ENCODE measurements at regions not wholly inside any gene's neighbourhood (a gene's known extent, or its start where the extent isn't known, plus 50 kb on each side); places are given as distances from the start of the nearest gene placed in this dataset.

- no peak overlapping the region for H3K4me3 Mint-ChIP-seq
- no peak overlapping the region for H3K27ac Mint-ChIP-seq
- DNase-seq, result no peak
- CTCF ChIA-PET, result no interaction called here
- H3K9me3 Mint-ChIP-seq (ENCODE audit: low read depth), result peaks cover 5% of the 10 kb centered on the region
- H3K27me3 Mint-ChIP-seq, result no peaks in the 10 kb centered on the region
- ATAC-seq, result no peak
- no peaks in the 10 kb centered on the region for H3K36me3 Mint-ChIP-seq
- H3K4me1 Mint-ChIP-seq, result no peaks in the 10 kb centered on the region
These were observed 105.8 kb upstream of the UNC13C start for GRCh38 chr15:53872410-53872809.

GRCh38 chr15:53869806-53870073, 108.5 kb upstream of the UNC13C start:
- Mint-ChIP-seq H3K27me3 (no peaks in the 10 kb centered on the region), H3K27ac (no peak overlapping the region), H3K4me3 (no peak overlapping the region), H3K4me1 (no peaks in the 10 kb centered on the region), H3K36me3 (no peaks in the 10 kb centered on the region), H3K9me3 (ENCODE audit: low read depth) (peaks cover 3% of the 10 kb centered on the region)
- CTCF ChIA-PET, result no interaction called here
- ATAC-seq, result no peak
- DNase-seq, result no peak

GRCh38 chr15:53869044-53869805, 109.0 kb upstream of the UNC13C start:
- no peaks in the 10 kb centered on the region for H3K4me1 Mint-ChIP-seq
- no peak overlapping the region for H3K4me3 Mint-ChIP-seq
- H3K36me3 Mint-ChIP-seq, result no peaks in the 10 kb centered on the region
- no peaks in the 10 kb centered on the region for H3K27me3 Mint-ChIP-seq
- no peak for ATAC-seq
- no peak for DNase-seq
- CTCF ChIA-PET, result no interaction called here
- H3K27ac Mint-ChIP-seq, result no peak overlapping the region
- H3K9me3 Mint-ChIP-seq (ENCODE audit: low read depth), result peaks cover 3% of the 10 kb centered on the region

- no peaks in the 10 kb centered on the region for H3K27me3 Mint-ChIP-seq
- CTCF ChIA-PET, result no interaction called here
These were observed 102.9 kb upstream of the WDR72 start for GRCh38 chr15:53862386-53862785.

GRCh38 chr15:53861792-53862191, 102.3 kb upstream of the WDR72 start:
- H3K36me3 Mint-ChIP-seq, result no peaks in the 10 kb centered on the region
- H3K27me3 Mint-ChIP-seq, result no peaks in the 10 kb centered on the region
- no peaks in the 10 kb centered on the region for H3K4me1 Mint-ChIP-seq
- no peak overlapping the region for H3K27ac Mint-ChIP-seq
- ATAC-seq, result no peak
- DNase-seq, result no peak
- H3K4me3 Mint-ChIP-seq, result no peak overlapping the region
- no peaks in the 10 kb centered on the region for H3K9me3 Mint-ChIP-seq (ENCODE audit: low read depth)
- CTCF ChIA-PET, result no interaction called here

More at GRCh38 chr15:53862386-53862785, 102.9 kb upstream of the WDR72 start:
- DNase-seq (no peak), ATAC-seq (no peak)
- H3K36me3 Mint-ChIP-seq, result no peaks in the 10 kb centered on the region
- no peak overlapping the region for H3K4me3 Mint-ChIP-seq
- no peaks in the 10 kb centered on the region for H3K4me1 Mint-ChIP-seq
- H3K9me3 Mint-ChIP-seq (ENCODE audit: low read depth), result no peaks in the 10 kb centered on the region
- no peak overlapping the region for H3K27ac Mint-ChIP-seq

GRCh38 chr15:53851110-53851848, 91.8 kb upstream of the WDR72 start:
- Mint-ChIP-seq H3K27ac (no peak overlapping the region), H3K36me3 (no peaks in the 10 kb centered on the region)
- CTCF ChIA-PET, result no interaction called here

GRCh38 chr15:53847745-53848144, 88.3 kb upstream of the WDR72 start:
- no peaks in the 10 kb centered on the region for H3K9me3 Mint-ChIP-seq (ENCODE audit: low read depth)
- DNase-seq (no peak), ATAC-seq (no peak)
- CTCF ChIA-PET, result no interaction called here
- H3K4me1 Mint-ChIP-seq, result no peaks in the 10 kb centered on the region
- no peak overlapping the region for H3K27ac Mint-ChIP-seq
- H3K27me3 Mint-ChIP-seq, result no peaks in the 10 kb centered on the region
- H3K4me3 Mint-ChIP-seq, result no peak overlapping the region
- no peaks in the 10 kb centered on the region for H3K36me3 Mint-ChIP-seq

More at GRCh38 chr15:53851110-53851848, 91.8 kb upstream of the WDR72 start:
- Mint-ChIP-seq H3K27me3 (no peaks in the 10 kb centered on the region), H3K9me3 (ENCODE audit: low read depth) (no peaks in the 10 kb centered on the region), H3K4me1 (no peaks in the 10 kb centered on the region), H3K4me3 (no peak overlapping the region)
- DNase-seq (no peak), ATAC-seq (no peak)

- H3K4me3 Mint-ChIP-seq, result no peak overlapping the region
- H3K4me1 Mint-ChIP-seq, result no peaks in the 10 kb centered on the region
- DNase-seq (no peak), ATAC-seq (no peak)
- no peaks in the 10 kb centered on the region for H3K36me3 Mint-ChIP-seq
- H3K9me3 Mint-ChIP-seq (ENCODE audit: low read depth), result no peaks in the 10 kb centered on the region
- H3K27ac Mint-ChIP-seq, result no peak overlapping the region
- no peaks in the 10 kb centered on the region for H3K27me3 Mint-ChIP-seq
- CTCF ChIA-PET, result no interaction called here
These were observed 85.2 kb upstream of the WDR72 start for GRCh38 chr15:53844634-53845033.

GRCh38 chr15:53843869-53844569, 84.6 kb upstream of the WDR72 start:
- CTCF ChIA-PET, result no interaction called here
- H3K36me3 Mint-ChIP-seq, result no peaks in the 10 kb centered on the region
- no peak overlapping the region for H3K27ac Mint-ChIP-seq
- H3K4me1 Mint-ChIP-seq, result no peaks in the 10 kb centered on the region
- DNase-seq (no peak), ATAC-seq (no peak)
- no peaks in the 10 kb centered on the region for H3K27me3 Mint-ChIP-seq
- no peaks in the 10 kb centered on the region for H3K9me3 Mint-ChIP-seq (ENCODE audit: low read depth)
- no peak overlapping the region for H3K4me3 Mint-ChIP-seq

- H3K9me3 Mint-ChIP-seq (ENCODE audit: low read depth), result no peaks in the 10 kb centered on the region
- CTCF ChIA-PET, result no interaction called here
- no peaks in the 10 kb centered on the region for H3K27me3 Mint-ChIP-seq
- H3K36me3 Mint-ChIP-seq, result no peaks in the 10 kb centered on the region
- no peak overlapping the region for H3K27ac Mint-ChIP-seq
- H3K4me1 Mint-ChIP-seq, result no peaks in the 10 kb centered on the region
- no peak for DNase-seq
- no peak for ATAC-seq
- H3K4me3 Mint-ChIP-seq, result no peak overlapping the region
These were observed 83.7 kb upstream of the WDR72 start for GRCh38 chr15:53843166-53843565.

- Mint-ChIP-seq H3K9me3 (ENCODE audit: low read depth) (no peaks in the 10 kb centered on the region), H3K4me1 (no peaks in the 10 kb centered on the region), H3K27me3 (no peaks in the 10 kb centered on the region), H3K36me3 (no peaks in the 10 kb centered on the region), H3K4me3 (no peak overlapping the region), H3K27ac (no peak overlapping the region)
- CTCF ChIA-PET, result no interaction called here
- DNase-seq (no peak), ATAC-seq (no peak)
These were observed 82.2 kb upstream of the WDR72 start for GRCh38 chr15:53841651-53842050.

GRCh38 chr15:53840681-53841080, 81.2 kb upstream of the WDR72 start:
- Mint-ChIP-seq H3K27me3 (no peaks in the 10 kb centered on the region), H3K9me3 (ENCODE audit: low read depth) (no peaks in the 10 kb centered on the region), H3K36me3 (no peaks in the 10 kb centered on the region), H3K27ac (no peak overlapping the region), H3K4me1 (no peaks in the 10 kb centered on the region), H3K4me3 (no peak overlapping the region)
- CTCF ChIA-PET, result no interaction called here
- no peak for ATAC-seq
- no peak for DNase-seq

- no peak for ATAC-seq
- H3K27me3 Mint-ChIP-seq, result no peaks in the 10 kb centered on the region
- CTCF ChIA-PET, result no interaction called here
- no peaks in the 10 kb centered on the region for H3K9me3 Mint-ChIP-seq (ENCODE audit: low read depth)
- no peak overlapping the region for H3K4me3 Mint-ChIP-seq
- no peak overlapping the region for H3K27ac Mint-ChIP-seq
- no peaks in the 10 kb centered on the region for H3K4me1 Mint-ChIP-seq
- H3K36me3 Mint-ChIP-seq, result no peaks in the 10 kb centered on the region
- DNase-seq, result no peak
These were observed 77.8 kb upstream of the WDR72 start for GRCh38 chr15:53837263-53837662.

- ATAC-seq (no peak), DNase-seq (no peak)
- Mint-ChIP-seq H3K9me3 (ENCODE audit: low read depth) (no peaks in the 10 kb centered on the region), H3K4me3 (no peak overlapping the region), H3K27ac (no peak overlapping the region), H3K4me1 (no peaks in the 10 kb centered on the region), H3K36me3 (no peaks in the 10 kb centered on the region), H3K27me3 (no peaks in the 10 kb centered on the region)
- CTCF ChIA-PET, result no interaction called here
These were observed 77.2 kb upstream of the WDR72 start for GRCh38 chr15:53836618-53837017.

Measured in activated CD8-positive, alpha-beta memory T cell treated with anti-CD3 and anti-CD28 coated beads, Interleukin-2, amount 10 ng/mL, durations not matched to agents 7 days and 5 days (primary cell).